ENCODE measurements at regions not wholly inside any gene's neighbourhood (a gene's known extent, or its start where the extent isn't known, plus 50 kb on each side); places are given as distances from the start of the nearest gene placed in this dataset.

GRCh38 chr7:85573844-85574243, 387.0 kb upstream of the SEMA3D start:
- H3K4me3 ChIP-seq (ENCODE audit: low read depth in 1 of 2, low read length in 2 of 2): no peak overlapping the region
- ATAC-seq (ENCODE audit: insufficient read depth, low read depth) (no peak), DNase-seq (no peak)
- H2AFZ ChIP-seq (ENCODE audit: low read depth, low read length): no peak overlapping the region
- H3K4me1 ChIP-seq (ENCODE audit: insufficient read depth, low read length): no peaks in the 10 kb centered on the region
- H3K9ac ChIP-seq (ENCODE audit: low read depth, low read length): no peak overlapping the region
- no peaks in the 10 kb centered on the region for H4K20me1 ChIP-seq (ENCODE audit: insufficient read depth, low read length)
- no peaks in the 10 kb centered on the region for H3K79me2 ChIP-seq (ENCODE audit: insufficient read depth, low read length)
- no peaks in the 10 kb centered on the region for H3K36me3 ChIP-seq (ENCODE audit: insufficient read depth, low read length)
- H3K4me2 ChIP-seq (ENCODE audit: insufficient read depth, low read length): no peak overlapping the region
- no peak for TF ChIP-seq CTCF (IDR thresholded peaks at IDR 0.05; ENCODE audit: borderline replicate concordance, extremely low read depth, low read length, poor library complexity, severe bottlenecking)
- TF ChIP-seq EZH2 (IDR thresholded peaks at IDR 0.05; ENCODE audit: borderline replicate concordance, low read depth, low read length, severe bottlenecking): no peak
- no peak overlapping the region for H3K27ac ChIP-seq (ENCODE audit: low read length)
- H3K27me3 ChIP-seq (ENCODE audit: insufficient read depth, low read length, poor library complexity): no peaks in the 10 kb centered on the region
- no peaks in the 10 kb centered on the region for H3K9me3 ChIP-seq (ENCODE audit: insufficient read depth, low read length, severe bottlenecking)

- H3K27ac ChIP-seq (ENCODE audit: low read length): no peak overlapping the region
- H3K9ac ChIP-seq (ENCODE audit: low read depth, low read length): no peak overlapping the region
- no peaks in the 10 kb centered on the region for H3K36me3 ChIP-seq (ENCODE audit: insufficient read depth, low read length)
- ATAC-seq (ENCODE audit: insufficient read depth, low read depth) (no peak), DNase-seq (no peak)
- H2AFZ ChIP-seq (ENCODE audit: low read depth, low read length): no peak overlapping the region
- no peaks in the 10 kb centered on the region for H4K20me1 ChIP-seq (ENCODE audit: insufficient read depth, low read length)
- H3K4me1 ChIP-seq (ENCODE audit: insufficient read depth, low read length): no peaks in the 10 kb centered on the region
- H3K79me2 ChIP-seq (ENCODE audit: insufficient read depth, low read length): no peaks in the 10 kb centered on the region
- no peaks in the 10 kb centered on the region for H3K27me3 ChIP-seq (ENCODE audit: insufficient read depth, low read length, poor library complexity)
- no peaks in the 10 kb centered on the region for H3K9me3 ChIP-seq (ENCODE audit: insufficient read depth, low read length, severe bottlenecking)
- TF ChIP-seq CTCF (IDR thresholded peaks at IDR 0.05; ENCODE audit: borderline replicate concordance, extremely low read depth, low read length, poor library complexity, severe bottlenecking) (no peak), EZH2 (IDR thresholded peaks at IDR 0.05; ENCODE audit: borderline replicate concordance, low read depth, low read length, severe bottlenecking) (no peak)
- no peak overlapping the region for H3K4me3 ChIP-seq (ENCODE audit: low read depth in 1 of 2, low read length in 2 of 2)
- no peak overlapping the region for H3K4me2 ChIP-seq (ENCODE audit: insufficient read depth, low read length)
These were observed 386.5 kb upstream of the SEMA3D start for GRCh38 chr7:85573346-85573745.

- Histone ChIP-seq H3K4me1 (ENCODE audit: insufficient read depth, low read length) (no peaks in the 10 kb centered on the region), H2AFZ (ENCODE audit: low read depth, low read length) (no peak overlapping the region), H3K9ac (ENCODE audit: low read depth, low read length) (no peak overlapping the region), H3K4me2 (ENCODE audit: insufficient read depth, low read length) (no peak overlapping the region), H3K36me3 (ENCODE audit: insufficient read depth, low read length) (no peaks in the 10 kb centered on the region), H3K9me3 (ENCODE audit: insufficient read depth, low read length, severe bottlenecking) (no peaks in the 10 kb centered on the region), H3K27ac (ENCODE audit: low read length) (no peak overlapping the region), H4K20me1 (ENCODE audit: insufficient read depth, low read length) (no peaks in the 10 kb centered on the region), H3K79me2 (ENCODE audit: insufficient read depth, low read length) (no peaks in the 10 kb centered on the region), H3K27me3 (ENCODE audit: insufficient read depth, low read length, poor library complexity) (no peaks in the 10 kb centered on the region), H3K4me3 (ENCODE audit: low read depth in 1 of 2, low read length in 2 of 2) (no peak overlapping the region)
- DNase-seq (no peak), ATAC-seq (ENCODE audit: insufficient read depth, low read depth) (no peak)
- TF ChIP-seq EZH2 (IDR thresholded peaks at IDR 0.05; ENCODE audit: borderline replicate concordance, low read depth, low read length, severe bottlenecking): no peak
These were observed 384.0 kb upstream of the SEMA3D start for GRCh38 chr7:85570898-85571297.

- Histone ChIP-seq H3K4me3 (ENCODE audit: low read depth in 1 of 2, low read length in 2 of 2) (no peak overlapping the region), H2AFZ (ENCODE audit: low read depth, low read length) (no peak overlapping the region), H3K4me1 (ENCODE audit: insufficient read depth, low read length) (no peaks in the 10 kb centered on the region), H3K27me3 (ENCODE audit: insufficient read depth, low read length, poor library complexity) (no peaks in the 10 kb centered on the region), H3K27ac (ENCODE audit: low read length) (no peak overlapping the region), H3K36me3 (ENCODE audit: insufficient read depth, low read length) (no peaks in the 10 kb centered on the region), H4K20me1 (ENCODE audit: insufficient read depth, low read length) (no peaks in the 10 kb centered on the region), H3K9ac (ENCODE audit: low read depth, low read length) (no peak overlapping the region), H3K4me2 (ENCODE audit: insufficient read depth, low read length) (no peak overlapping the region), H3K79me2 (ENCODE audit: insufficient read depth, low read length) (no peaks in the 10 kb centered on the region), H3K9me3 (ENCODE audit: insufficient read depth, low read length, severe bottlenecking) (no peaks in the 10 kb centered on the region)
- no peak for DNase-seq
- ATAC-seq (ENCODE audit: insufficient read depth, low read depth): no peak
- TF ChIP-seq EZH2 (IDR thresholded peaks at IDR 0.05; ENCODE audit: borderline replicate concordance, low read depth, low read length, severe bottlenecking) (no peak), CTCF (IDR thresholded peaks at IDR 0.05; ENCODE audit: borderline replicate concordance, extremely low read depth, low read length, poor library complexity, severe bottlenecking) (no peak)
These were observed 381.1 kb upstream of the SEMA3D start for GRCh38 chr7:85567983-85568382.
